Epithelial cell of esophagus (primary cell): ENCODE measurements at regions not wholly inside any gene's neighbourhood (a gene's known extent, or its start where the extent isn't known, plus 50 kb on each side); places are given as distances from the start of the nearest gene placed in this dataset.
A peak's percentile ranks its signal among the peaks of the same experiment; 100 is the strongest.

Experiments
- DNase-seq: peaks from one replicate; pipeline ENCODE4 v3.0.0; 2010; ENCODE audit warnings: low read depth
- H3K4me3 ChIP-seq: 2 replicates; pipeline ENCODE4 v1.5.1; 2011; ENCODE audit warnings: mild to moderate bottlenecking, low read length, control low read depth
- TF ChIP-seq, protein P1 (sequence below): IDR thresholded peaks from 2 replicates; pipeline ENCODE4 v1.5.1; 2011; ENCODE audit warnings: low read depth, mild to moderate bottlenecking, low read length, control low read depth, inconsistent platforms; ENCODE audit not compliant: insufficient read depth; ENCODE audit errors: missing control alignments

DNA sequence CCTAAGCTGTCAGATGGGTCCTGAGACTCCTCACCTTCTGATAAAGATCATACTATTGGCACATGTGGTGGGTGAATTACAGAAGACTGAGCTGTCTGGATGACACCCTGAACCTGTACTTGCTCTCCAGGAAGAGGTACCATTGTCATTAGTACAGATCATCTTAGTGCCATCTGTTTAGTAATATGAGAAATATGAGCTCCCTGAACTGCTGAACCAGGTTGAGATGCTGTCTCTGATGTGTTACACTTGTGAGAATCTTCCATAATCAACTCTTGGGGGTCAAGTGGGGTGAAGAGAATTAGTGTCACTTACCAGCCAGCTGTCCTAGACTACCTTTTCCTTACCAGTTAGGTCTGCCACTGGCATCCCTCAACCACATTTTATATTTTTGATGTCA, 531.0 kb downstream of the EPHA7 start:
- H3K4me3 ChIP-seq: no peak overlapping the region

DNA sequence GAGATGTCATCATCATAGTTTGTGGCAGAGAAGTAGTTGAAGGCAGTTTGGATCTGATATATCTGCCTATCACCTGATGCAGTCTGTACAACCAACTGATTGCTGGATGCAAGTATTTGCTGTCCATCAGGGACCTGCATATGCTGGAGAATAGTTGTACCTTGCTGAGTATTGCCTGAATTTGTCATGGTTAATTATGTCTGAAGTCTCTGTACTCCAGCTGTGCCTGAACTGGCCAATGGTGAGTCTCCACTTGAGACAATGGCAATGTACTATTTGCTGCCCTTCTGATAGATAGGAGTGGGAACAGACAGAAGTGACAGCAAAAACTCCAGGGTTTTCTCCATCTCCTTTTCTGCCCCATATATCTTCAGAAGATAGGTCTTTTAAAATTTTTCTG, 531.5 kb downstream of the EPHA7 start:
- TF ChIP-seq, protein P1, sequence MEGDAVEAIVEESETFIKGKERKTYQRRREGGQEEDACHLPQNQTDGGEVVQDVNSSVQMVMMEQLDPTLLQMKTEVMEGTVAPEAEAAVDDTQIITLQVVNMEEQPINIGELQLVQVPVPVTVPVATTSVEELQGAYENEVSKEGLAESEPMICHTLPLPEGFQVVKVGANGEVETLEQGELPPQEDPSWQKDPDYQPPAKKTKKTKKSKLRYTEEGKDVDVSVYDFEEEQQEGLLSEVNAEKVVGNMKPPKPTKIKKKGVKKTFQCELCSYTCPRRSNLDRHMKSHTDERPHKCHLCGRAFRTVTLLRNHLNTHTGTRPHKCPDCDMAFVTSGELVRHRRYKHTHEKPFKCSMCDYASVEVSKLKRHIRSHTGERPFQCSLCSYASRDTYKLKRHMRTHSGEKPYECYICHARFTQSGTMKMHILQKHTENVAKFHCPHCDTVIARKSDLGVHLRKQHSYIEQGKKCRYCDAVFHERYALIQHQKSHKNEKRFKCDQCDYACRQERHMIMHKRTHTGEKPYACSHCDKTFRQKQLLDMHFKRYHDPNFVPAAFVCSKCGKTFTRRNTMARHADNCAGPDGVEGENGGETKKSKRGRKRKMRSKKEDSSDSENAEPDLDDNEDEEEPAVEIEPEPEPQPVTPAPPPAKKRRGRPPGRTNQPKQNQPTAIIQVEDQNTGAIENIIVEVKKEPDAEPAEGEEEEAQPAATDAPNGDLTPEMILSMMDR: no peak
- H3K4me3 ChIP-seq: no peak overlapping the region
- DNase-seq: no peak

More for the DNA sequence above, 531.0 kb downstream of the EPHA7 start:
- TF ChIP-seq, protein P1: no peak
- no peak for DNase-seq

DNA sequence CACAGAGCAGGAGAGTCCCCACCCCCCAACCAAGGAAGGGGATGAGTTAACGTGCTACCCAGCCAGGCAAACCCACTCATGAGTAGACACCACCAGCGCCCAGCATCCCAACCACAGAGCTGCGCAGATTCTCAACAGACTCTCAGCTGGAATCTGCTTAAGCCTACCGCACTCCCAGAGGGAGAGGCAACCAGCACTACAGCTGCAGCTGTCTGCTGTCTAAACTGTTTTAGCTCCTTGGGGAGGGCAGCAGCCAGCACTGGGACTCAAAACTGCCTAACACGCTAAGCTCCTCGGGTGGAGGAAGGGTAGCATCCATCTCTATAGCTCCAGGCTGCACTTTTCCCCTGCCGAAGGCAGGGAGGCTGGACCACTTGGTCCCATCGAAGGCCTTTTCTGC, 539.8 kb downstream of the EPHA7 start:
- no peak for DNase-seq
- TF ChIP-seq, protein P1: no peak
- no peak overlapping the region for H3K4me3 ChIP-seq

DNA sequence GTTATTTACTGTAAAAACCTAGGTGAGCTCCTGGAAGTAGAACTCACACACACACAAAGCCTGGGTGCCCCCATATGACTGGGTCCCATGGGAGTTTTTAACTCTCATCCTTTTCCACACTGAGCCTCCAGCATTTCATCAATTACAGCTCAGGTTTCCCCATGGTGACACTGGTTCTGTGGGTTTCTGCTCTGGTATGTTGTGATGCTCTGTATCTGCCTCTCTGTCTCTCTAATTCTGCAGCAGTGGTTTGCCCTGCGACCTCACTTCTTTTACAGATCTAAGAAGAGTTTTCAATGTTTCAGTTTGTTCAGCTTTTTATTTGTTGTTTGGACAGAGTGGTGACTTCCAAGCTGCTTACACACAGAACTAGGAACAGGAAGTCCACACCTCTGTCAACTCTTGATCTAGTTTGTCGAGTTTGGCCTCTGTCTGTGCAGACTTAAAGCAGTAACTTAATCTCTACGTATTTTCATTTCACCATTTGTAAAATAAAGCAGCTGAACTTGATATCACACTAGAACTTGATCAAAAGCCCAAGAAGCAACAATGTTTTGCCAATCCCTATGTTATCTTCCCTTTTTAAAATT, 554.3 kb downstream of the EPHA7 start:
- TF ChIP-seq, protein P1: no peak
- no peak overlapping the region for H3K4me3 ChIP-seq
- DNase-seq: peak; percentile 29

DNA sequence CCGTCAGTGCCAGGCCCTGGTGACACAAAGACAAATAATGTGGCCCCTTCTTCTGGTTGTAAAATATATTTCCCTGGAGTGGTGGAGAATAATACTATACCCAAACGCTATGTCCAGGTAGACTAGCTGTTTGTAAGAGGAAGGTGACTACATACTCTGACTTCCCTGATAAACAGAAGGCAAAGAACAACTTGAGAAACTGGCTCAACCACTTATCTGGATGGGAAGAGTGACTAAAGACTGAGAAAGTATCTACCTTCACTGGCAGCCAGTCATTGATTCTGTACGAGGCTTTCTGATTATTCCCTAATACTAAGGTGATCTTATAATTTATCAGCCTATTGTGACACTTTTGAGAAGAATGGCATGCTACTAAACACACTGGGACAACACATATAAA, 569.7 kb downstream of the EPHA7 start:
- TF ChIP-seq, protein P1: no peak
- DNase-seq: peak; percentile 81
- H3K4me3 ChIP-seq: no peak overlapping the region

DNA sequence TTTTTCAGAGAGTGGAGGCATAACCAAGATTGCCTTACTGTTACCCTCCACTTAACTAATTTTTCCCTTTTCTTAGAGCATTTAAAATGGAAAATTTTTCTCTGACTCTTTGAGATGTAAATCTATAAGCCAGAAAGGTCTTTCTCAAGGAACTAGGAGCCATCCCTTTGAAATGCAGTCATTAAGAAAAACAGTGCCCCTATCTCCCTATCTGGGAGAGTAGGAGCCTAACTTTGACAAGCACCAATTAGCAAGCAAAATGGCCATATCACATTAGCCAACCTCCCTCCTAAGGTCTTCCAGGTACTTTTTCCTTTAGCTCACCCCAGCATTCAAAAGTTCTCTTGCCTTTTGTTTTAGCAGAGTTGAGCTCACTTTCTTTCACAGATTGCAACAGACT, 570.5 kb downstream of the EPHA7 start:
- TF ChIP-seq, protein P1: no peak
- H3K4me3 ChIP-seq: no peak overlapping the region
- DNase-seq: no peak

DNA sequence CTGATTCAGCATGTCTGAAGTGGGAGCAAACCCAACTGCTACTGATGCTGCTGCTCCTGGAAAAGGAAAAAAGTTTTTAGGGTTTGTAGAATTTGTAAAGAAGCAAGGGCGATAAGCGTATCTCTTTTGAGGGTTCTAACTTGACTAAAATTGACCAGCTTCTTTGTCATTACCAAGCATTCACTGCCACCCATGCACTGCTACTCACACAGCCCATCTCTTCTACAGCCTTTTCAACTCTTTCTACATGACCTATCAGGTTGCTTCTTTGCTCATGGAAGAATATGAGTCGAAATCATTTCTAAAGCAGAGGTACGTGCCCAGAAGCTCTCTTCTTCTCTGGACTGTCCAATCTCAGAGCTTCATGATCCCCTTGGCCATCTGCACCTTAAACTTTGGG, 570.9 kb downstream of the EPHA7 start:
- no peak overlapping the region for H3K4me3 ChIP-seq
- TF ChIP-seq, protein P1: no peak
- no peak for DNase-seq
